Activated CD4-positive, alpha-beta memory T cell treated with anti-CD3 and anti-CD28 coated beads, Interleukin-2, amount 10 ng/mL, durations not matched to agents 7 days and 5 days (primary cell): ENCODE measurements at regions not wholly inside any gene's neighbourhood (a gene's known extent, or its start where the extent isn't known, plus 50 kb on each side); places are given as distances from the start of the nearest gene placed in this dataset.

ENCODE experiments used
- CTCF ChIA-PET: fragments of 350-600 bp; sonication (Branson Sonifier 250); formaldehyde crosslinking; loops from one replicate; lab custom pipeline; 2021; ENCODE audit warnings: antibody characterized with exemption, inconsistent platforms; lab: Charles Lee
- POLR2A ChIA-PET: fragments of 350-600 bp; sonication (Branson Sonifier 250); formaldehyde crosslinking; loops from one replicate; lab custom pipeline; 2021; ENCODE audit warnings: antibody characterized with exemption; lab: Charles Lee
- DNase-seq: peaks from one replicate; pipeline ENCODE4 v3.0.0-alpha.2; 2020
- H3K27ac Mint-ChIP-seq: one replicate; pipeline ENCODE4 v1.8.0; 2021; ENCODE audit warnings: mild to moderate bottlenecking, mixed read lengths
- H3K27me3 Mint-ChIP-seq: one replicate; pipeline ENCODE4 v1.8.0; 2021; ENCODE audit warnings: mixed read lengths
- H3K36me3 Mint-ChIP-seq: one replicate; pipeline ENCODE4 v1.8.0; 2021; ENCODE audit warnings: low read depth, mixed read lengths
- H3K4me1 Mint-ChIP-seq: one replicate; pipeline ENCODE4 v1.8.0; 2021; ENCODE audit warnings: mixed read lengths
- H3K4me3 Mint-ChIP-seq: one replicate; pipeline ENCODE4 v1.8.0; 2021; ENCODE audit warnings: mild to moderate bottlenecking, mixed read lengths
- H3K9me3 Mint-ChIP-seq: one replicate; pipeline ENCODE4 v1.8.0; 2021; ENCODE audit warnings: mixed read lengths

- H3K36me3 Mint-ChIP-seq: no peaks in the 10 kb centered on the region
- POLR2A ChIA-PET: no interaction called here
- no peak for DNase-seq
- CTCF ChIA-PET: no interaction called here
- H3K4me3 Mint-ChIP-seq: no peak overlapping the region
- no peaks in the 10 kb centered on the region for H3K4me1 Mint-ChIP-seq
- H3K27ac Mint-ChIP-seq: no peak overlapping the region
- no peaks in the 10 kb centered on the region for H3K27me3 Mint-ChIP-seq
- H3K9me3 Mint-ChIP-seq: peaks cover 48% of the 10 kb centered on the region
Measured at GRCh38 chr16:35745821-35746248, 2286.4 kb downstream of the TP53TG3F start.

DNA sequence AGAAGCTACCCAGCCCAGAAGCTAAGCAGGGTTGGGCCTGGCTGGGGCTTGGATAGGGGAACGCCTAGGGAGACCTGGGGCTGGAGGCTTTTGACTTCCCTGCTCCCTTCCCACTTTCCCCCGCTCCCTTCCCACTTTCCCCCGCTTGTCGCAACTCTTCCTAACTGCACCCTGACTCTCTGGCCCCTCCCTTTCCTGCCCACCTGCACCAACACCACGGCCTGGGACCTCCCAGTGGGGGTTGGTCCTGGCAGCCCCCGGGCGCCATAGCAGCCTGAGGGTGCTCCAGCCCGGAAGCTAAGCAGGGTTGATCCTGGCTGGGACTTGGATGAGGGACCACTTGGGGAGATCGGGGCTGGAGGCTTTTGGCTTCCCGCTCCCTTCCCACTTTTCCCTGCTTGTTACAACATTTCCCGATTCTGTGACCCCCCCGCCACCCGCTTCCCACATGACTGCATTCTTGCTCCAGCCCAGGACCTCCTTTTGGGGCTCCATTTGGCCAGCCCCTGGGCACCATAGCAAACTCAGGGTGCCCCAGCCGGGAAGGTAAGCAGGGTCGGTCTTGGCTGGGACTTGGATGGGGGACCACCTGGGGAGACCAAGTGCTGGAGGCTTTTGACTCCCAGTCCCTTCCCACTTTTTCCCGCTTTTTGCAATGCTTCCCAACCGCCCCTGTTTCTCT, 2287.0 kb downstream of the TP53TG3F start:
- no peak overlapping the region for H3K4me3 Mint-ChIP-seq
- H3K27me3 Mint-ChIP-seq: no peaks in the 10 kb centered on the region
- CTCF ChIA-PET: no interaction called here
- H3K9me3 Mint-ChIP-seq: peaks cover 43% of the 10 kb centered on the region
- no peaks in the 10 kb centered on the region for H3K36me3 Mint-ChIP-seq
- H3K27ac Mint-ChIP-seq: no peak overlapping the region
- H3K4me1 Mint-ChIP-seq: no peaks in the 10 kb centered on the region
- POLR2A ChIA-PET: no interaction called here
- no peak for DNase-seq

DNA sequence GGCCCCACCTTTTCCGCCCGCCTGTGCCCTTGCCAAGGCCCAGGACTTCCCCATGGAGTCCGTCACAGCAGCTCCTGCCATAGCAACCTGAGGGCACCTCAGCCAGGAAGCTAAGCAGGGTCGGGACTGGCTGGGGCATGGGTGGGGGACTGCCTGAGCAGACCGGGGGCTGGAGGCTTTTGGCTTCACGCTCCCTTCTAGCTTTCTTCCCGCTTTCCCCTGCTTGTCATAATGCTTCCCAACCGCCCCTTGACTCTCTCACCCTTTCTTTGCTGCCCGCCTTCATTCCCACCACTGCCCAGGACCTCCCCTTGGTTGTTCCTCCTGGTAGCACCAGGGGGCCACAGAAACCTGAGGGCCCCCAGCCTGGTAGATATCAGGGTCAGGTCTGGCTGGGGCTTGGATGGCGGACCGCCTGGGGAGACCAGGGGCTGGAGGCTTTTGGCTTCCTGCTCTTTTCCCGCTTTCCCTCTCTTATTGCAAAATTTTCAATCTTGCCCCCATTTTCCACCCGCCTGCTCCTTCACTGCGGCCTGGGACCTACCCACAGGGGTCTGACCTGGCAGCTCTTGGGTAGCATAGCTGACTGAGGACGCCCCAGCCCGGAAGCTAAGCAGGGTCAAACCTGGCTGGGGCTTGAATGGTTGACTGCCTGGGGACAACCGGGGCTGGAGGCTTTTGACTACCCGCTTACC, 2287.7 kb downstream of the TP53TG3F start:
- CTCF ChIA-PET: no interaction called here
- H3K4me3 Mint-ChIP-seq: no peak overlapping the region
- H3K27ac Mint-ChIP-seq: no peak overlapping the region
- peaks cover 43% of the 10 kb centered on the region for H3K9me3 Mint-ChIP-seq
- no peak for DNase-seq
- POLR2A ChIA-PET: no interaction called here
- H3K27me3 Mint-ChIP-seq: no peaks in the 10 kb centered on the region
- H3K4me1 Mint-ChIP-seq: no peaks in the 10 kb centered on the region
- no peaks in the 10 kb centered on the region for H3K36me3 Mint-ChIP-seq

- CTCF ChIA-PET: no interaction called here
- no peak overlapping the region for H3K27ac Mint-ChIP-seq
- DNase-seq: no peak
- no peaks in the 10 kb centered on the region for H3K4me1 Mint-ChIP-seq
- peaks cover 40% of the 10 kb centered on the region for H3K9me3 Mint-ChIP-seq
- no peaks in the 10 kb centered on the region for H3K36me3 Mint-ChIP-seq
- no peak overlapping the region for H3K4me3 Mint-ChIP-seq
- POLR2A ChIA-PET: no interaction called here
- H3K27me3 Mint-ChIP-seq: no peaks in the 10 kb centered on the region
Measured at GRCh38 chr16:35747658-35748455, 2288.4 kb downstream of the TP53TG3F start.

- CTCF ChIA-PET: no interaction called here
- no peaks in the 10 kb centered on the region for H3K36me3 Mint-ChIP-seq
- H3K9me3 Mint-ChIP-seq: peaks cover 32% of the 10 kb centered on the region
Measured at GRCh38 chr16:35748621-35749252, 2289.3 kb downstream of the TP53TG3F start.

DNA sequence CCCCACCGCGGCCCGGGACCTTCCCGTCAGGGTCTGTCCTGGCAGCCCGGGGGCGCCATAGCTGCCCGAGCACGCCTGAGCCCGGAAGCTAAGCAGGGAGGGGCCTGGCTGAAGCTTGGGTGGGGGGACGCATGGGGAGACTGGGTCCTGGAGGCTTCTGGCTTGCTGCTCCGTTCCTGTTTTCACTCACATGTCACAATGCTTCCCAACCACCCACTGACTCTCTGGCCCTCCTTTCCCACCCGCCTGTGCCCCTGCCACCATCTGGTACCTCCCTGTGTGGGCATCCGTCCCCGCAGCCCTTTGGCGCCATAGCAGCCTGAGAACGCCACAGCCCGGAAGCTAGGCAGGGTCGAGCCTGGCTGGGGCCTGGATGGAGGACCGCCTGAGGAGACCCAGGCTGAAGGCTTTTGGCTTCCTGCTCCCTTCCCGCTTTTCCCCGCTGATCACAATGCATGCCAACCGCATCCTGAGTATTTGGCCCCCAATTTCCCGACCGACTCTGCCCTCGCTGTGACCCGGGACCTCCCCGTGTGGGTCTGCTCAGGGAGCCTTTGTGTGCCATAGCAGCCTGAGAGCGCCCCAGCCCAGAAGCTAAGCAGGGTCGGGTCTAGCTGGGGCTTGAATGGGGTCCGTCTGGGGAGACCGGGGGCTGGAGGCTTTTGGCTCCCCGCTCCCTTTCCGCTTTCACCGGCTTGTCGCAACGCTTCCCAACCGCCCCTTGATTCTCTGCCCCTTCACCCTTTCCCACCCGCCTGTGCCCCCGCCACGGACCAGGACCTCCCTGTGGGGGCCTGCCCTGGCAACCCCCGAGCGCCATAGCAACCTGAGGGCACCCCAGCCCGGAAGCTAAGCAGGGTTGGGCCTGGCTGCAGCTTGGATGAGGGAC, 2290.1 kb downstream of the TP53TG3F start:
- POLR2A ChIA-PET: no interaction called here
- Mint-ChIP-seq H3K27ac (no peak overlapping the region), H3K4me1 (no peaks in the 10 kb centered on the region), H3K9me3 (peaks cover 24% of the 10 kb centered on the region), H3K36me3 (no peaks in the 10 kb centered on the region), H3K4me3 (no peak overlapping the region), H3K27me3 (no peaks in the 10 kb centered on the region)
- no peak for DNase-seq
- CTCF ChIA-PET: no interaction called here

More at GRCh38 chr16:35748621-35749252, 2289.3 kb downstream of the TP53TG3F start:
- no peak for DNase-seq
- Mint-ChIP-seq H3K4me3 (no peak overlapping the region), H3K27me3 (no peaks in the 10 kb centered on the region), H3K27ac (no peak overlapping the region), H3K4me1 (no peaks in the 10 kb centered on the region)
- POLR2A ChIA-PET: no interaction called here

DNA sequence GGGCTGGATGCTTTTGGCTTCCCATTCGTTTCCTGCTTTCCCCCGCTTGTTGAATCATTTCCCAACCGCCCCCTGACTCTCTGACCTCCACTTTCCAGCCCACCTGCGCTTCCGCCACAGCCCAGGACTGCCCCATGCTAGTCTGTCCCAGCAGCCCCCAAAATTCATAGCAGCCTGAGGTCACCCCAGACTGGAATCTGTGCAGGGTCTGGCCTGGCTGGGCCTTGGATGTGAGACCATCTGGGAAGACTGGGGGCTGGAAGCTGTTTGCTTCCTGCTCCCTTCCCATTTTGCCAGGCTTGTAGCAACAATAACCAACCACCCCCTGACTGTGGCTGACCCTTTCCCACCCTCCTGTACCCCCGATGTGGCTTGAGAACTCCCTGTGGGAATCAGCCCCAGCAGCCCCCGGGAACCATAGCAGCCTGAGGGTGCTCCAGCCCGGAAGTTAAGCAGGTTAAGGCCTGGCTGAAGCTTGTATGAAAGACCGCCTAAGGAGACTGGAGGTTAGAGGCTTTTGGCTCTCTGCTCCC, 2290.8 kb downstream of the TP53TG3F start:
- H3K4me3 Mint-ChIP-seq: no peak overlapping the region
- peaks cover 18% of the 10 kb centered on the region for H3K9me3 Mint-ChIP-seq
- peaks cover 1% of the 10 kb centered on the region for H3K36me3 Mint-ChIP-seq
- DNase-seq: no peak
- H3K27me3 Mint-ChIP-seq: no peaks in the 10 kb centered on the region
- H3K4me1 Mint-ChIP-seq: no peaks in the 10 kb centered on the region
- no peak overlapping the region for H3K27ac Mint-ChIP-seq
- ChIA-PET CTCF (no interaction called here), POLR2A (no interaction called here)

- no peak for DNase-seq
- no peak overlapping the region for H3K27ac Mint-ChIP-seq
- no peaks in the 10 kb centered on the region for H3K27me3 Mint-ChIP-seq
- ChIA-PET POLR2A (no interaction called here), CTCF (no interaction called here)
- H3K36me3 Mint-ChIP-seq: peaks cover 4% of the 10 kb centered on the region
- H3K9me3 Mint-ChIP-seq: peaks cover 16% of the 10 kb centered on the region
- H3K4me3 Mint-ChIP-seq: no peak overlapping the region
- no peaks in the 10 kb centered on the region for H3K4me1 Mint-ChIP-seq
Measured at GRCh38 chr16:35750701-35751104, 2291.3 kb downstream of the TP53TG3F start.

DNA sequence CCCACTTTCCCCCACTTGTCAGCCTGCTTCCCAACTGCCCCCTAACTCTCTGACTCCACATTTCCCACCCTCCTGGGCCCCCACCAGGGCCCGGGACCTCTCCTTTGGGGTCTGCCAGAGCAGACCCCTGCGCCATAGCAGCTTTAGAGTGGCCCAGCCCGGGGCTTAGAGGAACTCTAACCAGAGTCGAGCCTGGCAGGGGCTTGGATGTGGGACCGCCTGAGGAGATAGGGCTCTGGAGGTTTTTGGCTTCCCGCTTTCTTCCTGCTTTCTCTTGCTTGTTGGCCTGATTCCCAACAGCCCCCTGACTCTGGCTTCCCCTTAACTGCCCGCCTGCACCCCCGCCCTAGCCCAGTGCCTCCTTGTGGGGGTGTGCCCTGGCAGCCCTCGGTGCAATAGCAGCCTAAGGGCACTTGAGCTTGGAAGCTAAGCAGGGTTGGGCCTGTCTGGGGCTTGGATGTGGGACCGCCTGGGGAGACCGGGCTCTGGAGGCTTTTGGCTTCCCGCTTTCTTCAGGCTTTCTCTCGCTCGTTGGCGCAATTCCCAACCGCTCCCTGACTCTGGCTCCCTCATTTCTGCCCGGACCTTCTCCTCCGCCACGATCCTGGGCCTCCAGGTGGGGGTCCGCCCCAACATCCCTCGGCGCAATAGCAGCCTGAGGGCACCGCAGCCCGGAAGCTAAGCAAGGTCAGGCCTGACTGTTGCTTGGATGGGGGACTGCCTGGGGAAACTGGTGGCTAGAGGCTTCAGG, 2292.0 kb downstream of the TP53TG3F start:
- CTCF ChIA-PET: no interaction called here
- no peak overlapping the region for H3K27ac Mint-ChIP-seq
- POLR2A ChIA-PET: no interaction called here
- DNase-seq: no peak
- H3K9me3 Mint-ChIP-seq: peaks cover 20% of the 10 kb centered on the region
- no peaks in the 10 kb centered on the region for H3K27me3 Mint-ChIP-seq
- H3K4me1 Mint-ChIP-seq: no peaks in the 10 kb centered on the region
- no peak overlapping the region for H3K4me3 Mint-ChIP-seq
- peaks cover 4% of the 10 kb centered on the region for H3K36me3 Mint-ChIP-seq

- Mint-ChIP-seq H3K27ac (no peak overlapping the region), H3K4me3 (no peak overlapping the region), H3K27me3 (no peaks in the 10 kb centered on the region), H3K9me3 (peaks cover 20% of the 10 kb centered on the region), H3K4me1 (no peaks in the 10 kb centered on the region), H3K36me3 (peaks cover 4% of the 10 kb centered on the region)
- ChIA-PET CTCF (no interaction called here), POLR2A (no interaction called here)
- DNase-seq: no peak
Measured at GRCh38 chr16:35752012-35752772, 2292.8 kb downstream of the TP53TG3F start.

GRCh38 chr16:35752773-35753558, 2293.6 kb downstream of the TP53TG3F start:
- Mint-ChIP-seq H3K4me1 (no peaks in the 10 kb centered on the region), H3K27ac (no peak overlapping the region), H3K4me3 (no peak overlapping the region), H3K27me3 (no peaks in the 10 kb centered on the region), H3K36me3 (peaks cover 4% of the 10 kb centered on the region), H3K9me3 (peaks cover 20% of the 10 kb centered on the region)
- CTCF ChIA-PET: no interaction called here
- POLR2A ChIA-PET: no interaction called here
- DNase-seq: no peak
